GM12891 (cell line): ENCODE measurements at regions not wholly inside any gene's neighbourhood (a gene's known extent, or its start where the extent isn't known, plus 50 kb on each side); places are given as distances from the start of the nearest gene placed in this dataset.

Experiments
- POLR2A ChIP-seq: IDR thresholded peaks from 2 replicates; pipeline ENCODE4 v1.6.1; 2011; ENCODE audit warnings: low read depth, low read length, control low read depth
- POLR2AphosphoS5 ChIP-seq: IDR thresholded peaks from 2 replicates; pipeline ENCODE4 v1.6.1; 2011; ENCODE audit warnings: low read depth, low read length, control low read depth
- SPI1 ChIP-seq: IDR thresholded peaks from 2 replicates; pipeline ENCODE4 v1.6.1; 2011; ENCODE audit warnings: low read depth, low read length, control low read depth
- TAF1 ChIP-seq: IDR thresholded peaks from 2 replicates; pipeline ENCODE4 v1.6.1; 2011; ENCODE audit warnings: low read depth, low read length, control low read depth

- TF ChIP-seq POLR2A: no peak
- no peak for TF ChIP-seq POLR2AphosphoS5
- no peak for TF ChIP-seq SPI1
- TF ChIP-seq TAF1: no peak
Observed at GRCh38 chr2:24438106-24438505, 52.9 kb upstream of the NCOA1 start.
